ENCODE measurements at regions not wholly inside any gene's neighbourhood (a gene's known extent, or its start where the extent isn't known, plus 50 kb on each side); places are given as distances from the start of the nearest gene placed in this dataset.

- DNase-seq, result no peak
Measured at GRCh38 chr22:26732284-26732683, 74.9 kb downstream of the MIAT start.

- no peak for DNase-seq
Measured at GRCh38 chr22:26734339-26735018, 77.1 kb downstream of the MIAT start.

- no peak for DNase-seq
Measured at GRCh38 chr22:26735019-26735409, 77.6 kb downstream of the MIAT start.

GRCh38 chr22:26737262-26737661, 79.9 kb downstream of the MIAT start:
- no peak for DNase-seq

- no peak for DNase-seq
Measured at GRCh38 chr22:26740253-26740652, 82.9 kb downstream of the MIAT start.

GRCh38 chr22:26743149-26743548, 85.8 kb downstream of the MIAT start:
- DNase-seq, result no peak

GRCh38 chr22:26744892-26745808, 87.8 kb downstream of the MIAT start:
- DNase-seq, result no peak

GRCh38 chr22:26746311-26746710, 88.9 kb downstream of the MIAT start:
- no peak for DNase-seq

- no peak for DNase-seq
Measured at GRCh38 chr22:26748845-26749244, 91.5 kb downstream of the MIAT start.

GRCh38 chr22:26751217-26751616, 93.8 kb downstream of the MIAT start:
- peak in 1 of 3 donors; percentile 55 for DNase-seq

GRCh38 chr22:26753125-26753862, 95.9 kb downstream of the MIAT start:
- DNase-seq, result no peak

GRCh38 chr22:26756675-26757293, 99.4 kb downstream of the MIAT start:
- peak; percentile 54 to 75 (median 62) for DNase-seq

GRCh38 chr22:26757496-26757895, 100.1 kb downstream of the MIAT start:
- no peak for DNase-seq

- no peak for DNase-seq
Measured at GRCh38 chr22:26762503-26763472, 105.4 kb downstream of the MIAT start.

- peak; percentile 34 to 79 (median 45) for DNase-seq
Measured at GRCh38 chr22:26763633-26764361, 106.4 kb downstream of the MIAT start.

GRCh38 chr22:26766510-26767350, 109.3 kb downstream of the MIAT start:
- DNase-seq, result no peak

- DNase-seq, result no peak
Measured at GRCh38 chr22:26767351-26768155, 110.2 kb downstream of the MIAT start.

GRCh38 chr22:26768156-26768515, 110.7 kb downstream of the MIAT start:
- DNase-seq, result no peak

Measured in muscle of back (tissue), 3 donors.